ENCODE measurements at regions not wholly inside any gene's neighbourhood (a gene's known extent, or its start where the extent isn't known, plus 50 kb on each side); places are given as distances from the start of the nearest gene placed in this dataset.

DNA sequence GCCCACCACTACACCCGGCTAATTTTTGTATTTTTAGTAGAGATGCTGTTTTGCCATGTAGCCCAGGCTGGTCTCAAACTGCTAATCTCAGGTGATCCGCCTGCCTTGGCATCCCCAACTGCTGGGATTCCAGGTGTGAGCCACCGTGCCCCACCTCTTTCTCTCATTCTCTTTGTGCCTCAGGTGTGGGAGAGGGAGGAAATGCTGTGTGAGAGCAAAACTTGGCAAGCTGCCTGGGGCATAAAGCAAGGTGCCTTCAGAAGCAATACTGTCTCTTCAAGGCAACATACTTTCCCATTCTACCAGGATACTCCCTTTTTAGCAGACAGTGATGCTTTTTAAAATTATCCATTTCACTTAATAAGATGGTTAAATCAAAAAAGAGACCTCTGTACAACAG lies 53.2 kb upstream of the RFC3 start:
- no peak for DNase-seq (ENCODE audit: low spot score)
- in situ Hi-C loops (cut with MboI; ENCODE audit: low pct_unique_long_range_greater_than_20kb, low sequenced_read_pairs, unreplicated experiment) = no loop called here

DNA sequence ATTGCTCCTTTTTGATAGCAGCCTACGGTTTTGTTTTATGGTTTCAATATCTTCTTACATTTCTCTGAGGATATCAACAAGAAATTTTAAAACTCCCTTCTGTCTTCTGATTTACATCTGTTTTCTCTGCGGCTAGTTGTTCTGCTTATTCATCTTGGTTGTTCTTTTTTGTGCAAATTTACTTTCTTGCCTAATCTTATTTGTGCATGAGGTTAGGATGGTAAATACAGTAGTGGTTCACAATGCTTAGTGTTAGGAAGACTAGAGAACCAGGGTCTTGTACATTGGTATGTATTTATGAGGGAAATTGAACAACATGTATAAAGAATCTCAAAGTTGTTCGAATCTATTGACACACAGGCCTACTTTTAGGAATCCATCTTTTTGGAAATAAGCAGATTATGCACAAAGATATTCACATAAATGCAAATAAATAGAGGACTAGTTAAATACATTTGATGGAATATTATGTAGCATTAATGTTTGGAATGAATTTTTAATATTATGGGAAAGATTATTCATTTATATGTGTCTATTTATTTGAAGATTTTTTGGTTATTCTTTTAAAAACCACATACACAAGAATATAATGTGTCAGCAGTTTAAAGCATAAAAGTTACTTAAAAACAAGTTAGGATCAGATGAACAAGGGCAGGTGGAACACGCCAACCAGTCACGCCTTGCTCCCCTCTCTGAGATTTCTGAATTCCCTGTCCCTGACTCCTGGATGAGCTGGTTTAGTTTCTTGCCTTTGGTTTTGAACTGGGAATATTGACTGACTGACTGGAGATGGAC lies 51.4 kb upstream of the RFC3 start:
- in situ Hi-C loops (cut with MboI; ENCODE audit: low pct_unique_long_range_greater_than_20kb, low sequenced_read_pairs, unreplicated experiment) = no loop called here
- TF ChIP-seq, protein P1, sequence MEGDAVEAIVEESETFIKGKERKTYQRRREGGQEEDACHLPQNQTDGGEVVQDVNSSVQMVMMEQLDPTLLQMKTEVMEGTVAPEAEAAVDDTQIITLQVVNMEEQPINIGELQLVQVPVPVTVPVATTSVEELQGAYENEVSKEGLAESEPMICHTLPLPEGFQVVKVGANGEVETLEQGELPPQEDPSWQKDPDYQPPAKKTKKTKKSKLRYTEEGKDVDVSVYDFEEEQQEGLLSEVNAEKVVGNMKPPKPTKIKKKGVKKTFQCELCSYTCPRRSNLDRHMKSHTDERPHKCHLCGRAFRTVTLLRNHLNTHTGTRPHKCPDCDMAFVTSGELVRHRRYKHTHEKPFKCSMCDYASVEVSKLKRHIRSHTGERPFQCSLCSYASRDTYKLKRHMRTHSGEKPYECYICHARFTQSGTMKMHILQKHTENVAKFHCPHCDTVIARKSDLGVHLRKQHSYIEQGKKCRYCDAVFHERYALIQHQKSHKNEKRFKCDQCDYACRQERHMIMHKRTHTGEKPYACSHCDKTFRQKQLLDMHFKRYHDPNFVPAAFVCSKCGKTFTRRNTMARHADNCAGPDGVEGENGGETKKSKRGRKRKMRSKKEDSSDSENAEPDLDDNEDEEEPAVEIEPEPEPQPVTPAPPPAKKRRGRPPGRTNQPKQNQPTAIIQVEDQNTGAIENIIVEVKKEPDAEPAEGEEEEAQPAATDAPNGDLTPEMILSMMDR (IDR thresholded peaks at IDR 0.05; ENCODE audit: extremely low read depth, insufficient read depth, missing control alignments) = no peak
- DNase-seq (ENCODE audit: low spot score) = no peak

More for the DNA sequence above, 53.2 kb upstream of the RFC3 start:
- TF ChIP-seq, protein P1 (IDR thresholded peaks at IDR 0.05; ENCODE audit: extremely low read depth, insufficient read depth, missing control alignments) = no peak

DNA sequence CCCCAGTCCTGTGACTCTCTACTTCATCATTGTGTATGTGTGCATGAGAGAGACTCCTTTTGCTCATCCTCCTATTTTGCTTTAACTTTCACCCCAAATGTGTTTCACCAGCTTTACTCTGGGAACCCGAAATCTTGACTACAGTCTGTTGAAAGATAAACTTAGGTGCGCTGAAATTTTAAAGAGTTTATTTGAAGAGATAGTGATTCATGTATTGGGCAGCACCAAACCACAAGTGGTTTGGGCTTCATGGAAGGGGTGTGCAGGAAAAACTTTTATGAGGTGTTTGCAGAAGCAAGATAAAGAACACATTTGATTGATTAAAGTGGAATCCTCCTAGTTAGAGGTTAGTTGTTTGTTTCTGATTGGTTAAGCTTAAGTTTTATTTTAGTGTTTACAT lies 50.8 kb upstream of the RFC3 start:
- in situ Hi-C loops (cut with MboI; ENCODE audit: low pct_unique_long_range_greater_than_20kb, low sequenced_read_pairs, unreplicated experiment) = no loop called here
- no peak for DNase-seq (ENCODE audit: low spot score)
- TF ChIP-seq, protein P1 (IDR thresholded peaks at IDR 0.05; ENCODE audit: extremely low read depth, insufficient read depth, missing control alignments) = no peak
